GM12872 (cell line): ENCODE measurements at regions not wholly inside any gene's neighbourhood (a gene's known extent, or its start where the extent isn't known, plus 50 kb on each side); places are given as distances from the start of the nearest gene placed in this dataset.

ENCODE experiments used
- CTCF ChIP-seq: IDR thresholded peaks from 3 replicates; pipeline ENCODE4 v1.5.1; 2011; ENCODE audit warnings: low read depth, mild to moderate bottlenecking, low read length, moderate library complexity; ENCODE audit not compliant: insufficient read depth

GRCh38 chr1:96059276-96059675, 662.3 kb upstream of the PTBP2 start:
- no peak for TF ChIP-seq CTCF

DNA sequence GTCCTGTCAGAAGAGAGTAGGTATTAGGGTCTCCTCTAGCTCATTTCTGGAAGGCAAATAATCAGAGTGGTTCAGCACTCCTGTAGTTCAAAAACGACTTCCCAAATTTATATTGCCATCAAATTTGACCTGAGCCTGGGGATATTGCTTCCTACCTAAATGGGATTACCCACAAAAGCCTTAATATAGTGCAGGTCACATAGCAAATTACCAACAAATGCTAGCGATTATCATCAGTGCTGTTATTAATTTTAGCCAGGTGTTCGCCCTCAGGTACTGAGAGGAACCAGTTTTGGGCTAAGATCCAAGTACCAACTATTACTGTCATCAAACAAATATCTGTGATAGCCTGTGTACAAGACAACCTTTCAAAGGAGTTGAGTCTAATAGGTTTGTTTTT, 661.8 kb upstream of the PTBP2 start:
- no peak for TF ChIP-seq CTCF

GRCh38 chr1:96060621-96061020, 661.0 kb upstream of the PTBP2 start:
- no peak for TF ChIP-seq CTCF

DNA sequence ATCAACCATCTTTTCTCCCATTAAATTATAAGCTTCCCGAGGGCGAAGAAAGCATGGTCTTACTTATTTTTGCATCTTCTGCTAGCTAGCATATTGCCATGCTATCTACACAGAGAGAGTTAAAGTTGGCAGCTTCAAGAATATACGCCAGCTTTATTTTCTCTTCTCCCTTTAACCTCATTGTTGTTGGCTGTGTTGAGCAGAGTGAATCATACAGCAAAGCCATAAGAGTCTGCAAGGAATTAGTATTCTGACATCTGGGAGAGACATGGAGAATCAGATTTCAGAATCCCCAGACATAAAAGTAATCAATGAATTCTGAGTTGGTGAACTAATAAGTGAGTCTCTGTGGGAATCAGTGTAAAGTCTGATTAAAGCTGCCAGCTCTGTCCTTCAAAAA, 649.6 kb upstream of the PTBP2 start:
- TF ChIP-seq CTCF: no peak

GRCh38 chr1:96073100-96073499, 648.5 kb upstream of the PTBP2 start:
- no peak for TF ChIP-seq CTCF

GRCh38 chr1:96074422-96074821, 647.2 kb upstream of the PTBP2 start:
- no peak for TF ChIP-seq CTCF

- no peak for TF ChIP-seq CTCF
These were observed 646.6 kb upstream of the PTBP2 start for GRCh38 chr1:96074876-96075577.
